ENCODE measurements at regions not wholly inside any gene's neighbourhood (a gene's known extent, or its start where the extent isn't known, plus 50 kb on each side); places are given as distances from the start of the nearest gene placed in this dataset.

- ChIA-PET CTCF (no interaction called here), POLR2A (ENCODE audit: unreplicated experiment) (no interaction called here)
- no peak overlapping the region for H3K27ac ChIP-seq (ENCODE audit: low read length)
- no peaks in the 10 kb centered on the region for H3K36me3 ChIP-seq (ENCODE audit: low read depth, low read length)
- no peaks in the 10 kb centered on the region for H3K79me2 ChIP-seq (ENCODE audit: low read length)
- ATAC-seq (peak; percentile 45; the same call in 1 of the 2 replicates), DNase-seq (peak; percentile 37)
- H3K4me1 ChIP-seq (ENCODE audit: insufficient read depth, low read length): no peaks in the 10 kb centered on the region
- no peaks in the 10 kb centered on the region for H3F3A ChIP-seq (ENCODE audit: low read length, unreplicated experiment)
- no peaks in the 10 kb centered on the region for H3K9me2 ChIP-seq (replicated peaks; ENCODE audit: low read length)
- intact Hi-C loops (cut with micrococcal nuclease): no loop called here
- H3K4me2 ChIP-seq (ENCODE audit: low read length): no peak overlapping the region
- BruUV-seq (replicated peaks): no TSS peak
- no peaks in the 10 kb centered on the region for H4K20me1 ChIP-seq (ENCODE audit: low read length)
- no peak for TF ChIP-seq EZH2 (IDR thresholded peaks at IDR 0.05; ENCODE audit: low read length, unreplicated experiment)
- TF ChIP-seq CTCF (conservative IDR thresholded peaks at IDR 0.05; ENCODE audit: low read depth, low read length): no peak
- no peak for TF ChIP-seq EZH2phosphoT487 (IDR thresholded peaks at IDR 0.05; ENCODE audit: borderline replicate concordance, low read length)
- H2AFZ ChIP-seq (ENCODE audit: low read length): 0 out of 2 replicates have a peak overlapping the region, but pooled peaks have one; percentile 28
- no peaks in the 10 kb centered on the region for H3K27me3 ChIP-seq (ENCODE audit: low read length)
- no peak overlapping the region for H3K4me3 ChIP-seq (ENCODE audit: low read length)
- H3K9me3 ChIP-seq (ENCODE audit: low read length): no peaks in the 10 kb centered on the region
- H3K9ac ChIP-seq (ENCODE audit: low read length): no peak overlapping the region
Observed at GRCh38 chr12:14249368-14249767, 116.1 kb upstream of the ATF7IP start.

GRCh38 chr12:14252697-14253096 lies 112.8 kb upstream of the ATF7IP start:
- no peak for TF ChIP-seq EZH2phosphoT487 (IDR thresholded peaks at IDR 0.05; ENCODE audit: borderline replicate concordance, low read length)
- TF ChIP-seq EZH2 (IDR thresholded peaks at IDR 0.05; ENCODE audit: low read length, unreplicated experiment): no peak
- no peak for TF ChIP-seq CTCF (conservative IDR thresholded peaks at IDR 0.05; ENCODE audit: low read depth, low read length)
- H3K4me1 ChIP-seq (ENCODE audit: insufficient read depth, low read length): peaks cover 23% of the 10 kb centered on the region
- H3K27ac ChIP-seq (ENCODE audit: low read length): no peak overlapping the region
- intact Hi-C loops (cut with micrococcal nuclease): no loop called here
- H3K9me2 ChIP-seq (replicated peaks; ENCODE audit: low read length): no peaks in the 10 kb centered on the region
- H3K9me3 ChIP-seq (ENCODE audit: low read length): no peaks in the 10 kb centered on the region
- no peaks in the 10 kb centered on the region for H3K27me3 ChIP-seq (ENCODE audit: low read length)
- DNase-seq (no peak), ATAC-seq (no peak)
- H3K79me2 ChIP-seq (ENCODE audit: low read length): no peaks in the 10 kb centered on the region
- no peak overlapping the region for H3K4me2 ChIP-seq (ENCODE audit: low read length)
- ChIA-PET CTCF (no interaction called here), POLR2A (ENCODE audit: unreplicated experiment) (no interaction called here)
- no TSS peak for BruUV-seq (replicated peaks)
- no peak overlapping the region for H2AFZ ChIP-seq (ENCODE audit: low read length)
- no peaks in the 10 kb centered on the region for H4K20me1 ChIP-seq (ENCODE audit: low read length)
- H3K36me3 ChIP-seq (ENCODE audit: low read depth, low read length): no peaks in the 10 kb centered on the region
- no peak overlapping the region for H3K4me3 ChIP-seq (ENCODE audit: low read length)
- no peaks in the 10 kb centered on the region for H3F3A ChIP-seq (ENCODE audit: low read length, unreplicated experiment)
- H3K9ac ChIP-seq (ENCODE audit: low read length): no peak overlapping the region

GRCh38 chr12:14253496-14253895 lies 112.0 kb upstream of the ATF7IP start:
- H3F3A ChIP-seq (ENCODE audit: low read length, unreplicated experiment): no peaks in the 10 kb centered on the region
- ATAC-seq: no peak
- CTCF ChIA-PET: no interaction called here

More at GRCh38 chr12:14253496-14253895, 112.0 kb upstream of the ATF7IP start:
- Histone ChIP-seq H3K4me1 (ENCODE audit: insufficient read depth, low read length) (peaks cover 30% of the 10 kb centered on the region), H3K27ac (ENCODE audit: low read length) (no peak overlapping the region), H3K9me3 (ENCODE audit: low read length) (no peaks in the 10 kb centered on the region), H2AFZ (ENCODE audit: low read length) (no peak overlapping the region), H3K4me3 (ENCODE audit: low read length) (no peak overlapping the region), H3K36me3 (ENCODE audit: low read depth, low read length) (no peaks in the 10 kb centered on the region), H3K4me2 (ENCODE audit: low read length) (no peak overlapping the region), H3K79me2 (ENCODE audit: low read length) (no peaks in the 10 kb centered on the region), H3K9ac (ENCODE audit: low read length) (no peak overlapping the region), H3K9me2 (replicated peaks; ENCODE audit: low read length) (no peaks in the 10 kb centered on the region), H3K27me3 (ENCODE audit: low read length) (no peaks in the 10 kb centered on the region), H4K20me1 (ENCODE audit: low read length) (no peaks in the 10 kb centered on the region)
- TF ChIP-seq CTCF (conservative IDR thresholded peaks at IDR 0.05; ENCODE audit: low read depth, low read length) (no peak), EZH2 (IDR thresholded peaks at IDR 0.05; ENCODE audit: low read length, unreplicated experiment) (no peak), EZH2phosphoT487 (IDR thresholded peaks at IDR 0.05; ENCODE audit: borderline replicate concordance, low read length) (no peak)
- BruUV-seq (replicated peaks): no TSS peak
- intact Hi-C loops (cut with micrococcal nuclease): no loop called here
- no peak for DNase-seq
- POLR2A ChIA-PET (ENCODE audit: unreplicated experiment): interaction anchor here (0.7 kb wide), 1 partner anchor 164 kb away, joined by 3 read pairs; no protein-coding TSS in a partner anchor
